GM12872 (cell line): ENCODE measurements at regions not wholly inside any gene's neighbourhood (a gene's known extent, or its start where the extent isn't known, plus 50 kb on each side); places are given as distances from the start of the nearest gene placed in this dataset.

Source experiments
- TF ChIP-seq, protein P1 (sequence below): IDR thresholded peaks from 3 replicates; pipeline ENCODE4 v1.5.1; 2011; ENCODE audit warnings: low read depth, mild to moderate bottlenecking, low read length, moderate library complexity; ENCODE audit not compliant: insufficient read depth

DNA sequence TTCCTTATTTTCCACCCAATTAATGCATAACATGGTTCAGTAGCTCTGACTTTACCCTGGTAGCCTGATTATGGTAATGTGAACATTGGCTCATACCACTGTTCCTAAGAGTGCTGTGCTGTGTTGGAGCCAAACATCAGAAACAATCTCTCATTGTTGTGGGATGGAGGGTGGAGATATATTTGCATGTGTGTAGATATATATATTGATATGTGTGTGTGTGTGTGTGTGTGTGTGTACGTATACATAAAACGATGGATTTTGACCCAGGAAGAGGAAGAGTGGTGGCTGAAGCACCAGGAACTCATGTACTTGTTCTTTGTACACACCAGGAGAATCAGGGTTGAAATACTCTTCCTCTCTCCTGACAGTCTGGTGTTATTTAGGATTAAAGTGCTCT lies 247.7 kb downstream of the IL15 start:
- TF ChIP-seq, protein P1, sequence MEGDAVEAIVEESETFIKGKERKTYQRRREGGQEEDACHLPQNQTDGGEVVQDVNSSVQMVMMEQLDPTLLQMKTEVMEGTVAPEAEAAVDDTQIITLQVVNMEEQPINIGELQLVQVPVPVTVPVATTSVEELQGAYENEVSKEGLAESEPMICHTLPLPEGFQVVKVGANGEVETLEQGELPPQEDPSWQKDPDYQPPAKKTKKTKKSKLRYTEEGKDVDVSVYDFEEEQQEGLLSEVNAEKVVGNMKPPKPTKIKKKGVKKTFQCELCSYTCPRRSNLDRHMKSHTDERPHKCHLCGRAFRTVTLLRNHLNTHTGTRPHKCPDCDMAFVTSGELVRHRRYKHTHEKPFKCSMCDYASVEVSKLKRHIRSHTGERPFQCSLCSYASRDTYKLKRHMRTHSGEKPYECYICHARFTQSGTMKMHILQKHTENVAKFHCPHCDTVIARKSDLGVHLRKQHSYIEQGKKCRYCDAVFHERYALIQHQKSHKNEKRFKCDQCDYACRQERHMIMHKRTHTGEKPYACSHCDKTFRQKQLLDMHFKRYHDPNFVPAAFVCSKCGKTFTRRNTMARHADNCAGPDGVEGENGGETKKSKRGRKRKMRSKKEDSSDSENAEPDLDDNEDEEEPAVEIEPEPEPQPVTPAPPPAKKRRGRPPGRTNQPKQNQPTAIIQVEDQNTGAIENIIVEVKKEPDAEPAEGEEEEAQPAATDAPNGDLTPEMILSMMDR, result no peak

DNA sequence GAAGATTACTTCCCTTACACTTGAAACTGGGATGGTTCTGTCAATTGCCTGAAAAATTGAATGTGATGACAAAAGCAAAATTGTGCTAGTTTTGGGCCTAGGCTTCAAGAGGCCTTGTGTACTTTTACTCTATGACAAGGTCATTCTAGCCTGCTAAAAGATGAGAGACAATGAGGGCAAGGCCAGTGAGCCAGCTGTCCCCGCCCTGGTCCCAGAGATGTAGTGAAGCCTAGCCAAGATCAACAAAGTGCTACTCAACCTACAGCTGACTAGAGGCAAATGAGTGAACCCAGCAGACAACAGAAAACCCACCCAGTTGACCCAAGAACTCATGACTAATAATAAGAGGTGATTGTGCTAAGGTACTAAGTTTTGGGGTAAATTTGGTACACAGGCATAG lies 248.7 kb downstream of the IL15 start:
- TF ChIP-seq, protein P1, result no peak

DNA sequence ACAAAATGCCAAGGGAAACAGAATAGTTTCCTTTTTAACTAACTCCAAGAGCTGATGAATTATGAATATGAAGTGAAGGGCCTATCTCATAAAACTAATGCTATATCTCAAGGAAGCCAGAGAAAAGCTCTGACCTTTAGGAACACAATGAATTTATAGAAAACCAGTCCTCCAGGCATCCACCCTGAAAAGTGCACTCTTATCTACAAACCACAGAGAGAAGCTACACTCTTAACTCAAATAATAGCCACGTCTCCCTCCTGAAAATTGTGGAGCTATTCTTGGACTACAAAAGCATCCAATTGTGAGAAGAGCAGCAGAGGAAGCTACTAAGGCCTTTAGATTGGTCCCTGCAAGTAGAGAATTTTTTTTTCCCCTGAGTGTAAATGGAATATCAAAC lies 253.9 kb downstream of the IL15 start:
- TF ChIP-seq, protein P1, result no peak

DNA sequence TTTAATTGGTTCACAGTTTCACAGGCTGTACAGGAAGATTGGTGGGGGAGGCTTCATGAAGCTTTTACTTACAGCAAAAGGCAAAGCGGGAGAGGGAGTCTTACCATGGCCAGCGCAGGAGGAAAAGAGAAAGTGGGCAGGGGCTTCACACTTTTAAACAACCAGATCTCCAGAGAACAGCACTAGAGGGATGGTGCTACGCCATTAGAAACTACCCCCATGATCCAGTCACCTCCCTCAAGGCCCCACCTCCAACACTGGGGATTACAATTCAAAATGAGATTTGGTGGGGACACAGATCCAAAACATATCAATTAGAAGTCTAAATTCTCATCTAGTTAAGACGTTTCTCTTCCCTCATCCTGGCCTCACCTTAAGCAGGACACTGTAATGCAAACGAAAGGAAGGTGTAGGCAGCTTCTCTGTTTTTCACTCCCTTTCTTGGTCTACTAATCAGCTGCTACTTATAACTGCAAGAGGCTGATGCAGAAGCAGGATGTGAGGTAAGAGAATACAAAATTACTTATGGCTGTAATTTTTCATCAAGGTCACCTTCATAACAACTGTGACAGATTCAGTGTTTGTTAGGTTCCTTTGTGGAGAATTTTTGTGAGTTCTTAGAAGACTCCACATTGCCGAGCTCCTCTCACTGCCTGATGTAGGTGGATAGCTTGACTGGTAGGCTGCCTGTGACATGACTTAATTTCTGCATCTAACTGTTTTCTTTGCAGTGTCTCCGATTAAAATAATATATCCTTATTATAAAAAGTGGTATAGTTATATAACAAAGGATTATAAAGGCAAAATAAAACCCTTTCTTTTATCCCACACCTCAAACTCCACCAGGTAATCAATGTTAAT lies 255.1 kb downstream of the IL15 start:
- TF ChIP-seq, protein P1, result no peak

DNA sequence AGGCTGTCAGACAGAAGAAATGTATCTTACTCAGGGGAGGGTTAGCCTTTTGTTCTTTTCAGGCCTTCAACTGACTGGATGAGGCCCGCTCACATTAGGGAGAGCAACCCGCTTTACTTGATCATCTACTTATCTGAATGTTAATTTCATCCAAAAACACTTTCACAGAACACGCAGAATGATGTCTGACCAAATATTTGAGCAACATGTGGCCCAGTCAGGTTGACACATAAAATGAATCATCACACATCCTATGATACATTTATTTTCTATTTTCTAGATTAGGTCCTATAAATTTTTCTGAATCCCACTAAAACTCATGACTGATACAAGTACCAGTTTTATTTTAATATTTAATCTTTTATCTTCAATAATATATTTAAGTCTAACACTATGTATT lies 260.3 kb downstream of the IL15 start:
- TF ChIP-seq, protein P1, result no peak

DNA sequence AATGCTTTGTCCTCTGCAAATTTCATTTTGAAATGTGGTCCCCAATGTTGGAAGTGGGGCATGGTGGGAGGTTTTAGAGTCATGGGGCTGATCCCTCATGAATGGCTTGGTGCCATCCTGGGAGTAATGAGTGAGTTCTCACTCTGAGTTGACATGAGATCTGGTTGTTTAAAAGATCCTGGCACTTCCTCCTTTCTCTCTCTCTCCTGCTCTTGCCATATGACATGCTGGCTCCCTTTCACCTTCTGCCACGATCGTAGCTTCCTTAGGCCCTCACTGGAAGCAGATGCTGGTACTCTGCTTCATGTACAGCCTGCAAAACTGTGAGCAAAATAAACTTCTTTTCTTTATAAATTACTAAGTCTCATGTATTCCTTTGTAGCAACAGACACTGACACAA lies 262.0 kb downstream of the IL15 start:
- TF ChIP-seq, protein P1, result no peak

DNA sequence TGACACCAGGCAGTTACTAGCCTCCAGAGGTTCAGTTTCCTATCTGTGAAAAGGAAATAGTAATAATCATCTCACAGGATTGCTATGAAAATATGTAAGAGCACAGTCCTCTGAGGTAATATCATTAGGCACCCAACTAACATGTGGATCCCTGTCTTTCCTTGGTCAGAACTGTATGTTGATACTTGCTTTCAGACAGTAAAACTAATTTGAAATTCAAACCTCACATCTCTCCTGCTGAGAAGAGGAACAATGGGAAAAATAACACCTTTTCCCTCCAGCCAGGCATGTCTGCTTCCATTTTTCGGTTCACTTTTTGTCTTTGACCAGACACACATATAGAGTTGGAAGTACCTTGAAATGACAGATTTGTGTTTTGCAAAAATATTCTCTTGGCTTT lies 262.7 kb downstream of the IL15 start:
- TF ChIP-seq, protein P1, result no peak

DNA sequence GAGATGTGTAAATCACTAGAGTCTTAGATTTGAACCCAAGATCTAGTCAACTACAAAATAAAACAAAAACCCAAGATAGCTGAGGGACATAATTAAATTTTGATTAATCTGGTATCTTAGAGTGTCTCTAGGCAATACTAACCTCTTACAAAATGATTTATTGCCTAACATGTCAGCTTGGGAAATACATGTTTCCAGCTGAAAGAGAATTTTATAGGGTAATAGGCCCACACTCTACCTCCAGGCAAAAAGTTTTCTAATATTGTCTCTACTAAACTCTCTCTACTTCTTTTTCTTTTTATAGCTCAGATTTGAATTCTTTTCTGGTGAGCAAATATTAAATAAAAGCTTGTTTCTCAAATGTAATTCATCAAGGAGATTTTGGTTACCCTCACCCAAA lies 263.2 kb downstream of the IL15 start:
- TF ChIP-seq, protein P1, result no peak
